ENCODE measurements at regions not wholly inside any gene's neighbourhood (a gene's known extent, or its start where the extent isn't known, plus 50 kb on each side); places are given as distances from the start of the nearest gene placed in this dataset.

GRCh38 chr13:31440132-31440531 lies 240.4 kb downstream of the B3GLCT start:
- no peak for FAIRE-seq
- DNase-seq (ENCODE audit: extremely low spot score, insufficient read length, low read depth) = no peak

- no peak for DNase-seq (ENCODE audit: extremely low spot score, insufficient read length, low read depth)
- FAIRE-seq = no peak
Observed at GRCh38 chr13:31441800-31442510, 242.2 kb downstream of the B3GLCT start.

DNA sequence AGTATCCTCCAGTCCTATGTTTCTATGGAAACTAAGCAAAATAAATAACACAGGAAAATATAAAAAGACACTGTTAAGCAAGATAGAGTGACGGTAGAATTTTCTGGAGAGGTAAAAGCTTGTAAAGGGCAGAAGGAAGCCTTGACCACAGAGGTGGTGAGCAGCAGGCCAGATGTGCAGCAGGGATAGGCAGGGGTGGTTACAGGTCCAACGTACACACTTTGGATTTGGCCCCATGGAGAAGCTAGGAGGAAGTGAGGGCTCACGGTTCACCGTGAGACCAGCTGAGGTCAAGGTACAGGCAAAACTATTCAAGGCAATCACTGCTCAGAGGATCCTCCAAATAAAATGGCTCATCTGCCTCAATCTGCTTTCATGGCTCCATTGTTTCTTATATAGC lies 242.8 kb downstream of the B3GLCT start:
- DNase-seq (ENCODE audit: extremely low spot score, insufficient read length, low read depth) (no peak), FAIRE-seq (no peak)

DNA sequence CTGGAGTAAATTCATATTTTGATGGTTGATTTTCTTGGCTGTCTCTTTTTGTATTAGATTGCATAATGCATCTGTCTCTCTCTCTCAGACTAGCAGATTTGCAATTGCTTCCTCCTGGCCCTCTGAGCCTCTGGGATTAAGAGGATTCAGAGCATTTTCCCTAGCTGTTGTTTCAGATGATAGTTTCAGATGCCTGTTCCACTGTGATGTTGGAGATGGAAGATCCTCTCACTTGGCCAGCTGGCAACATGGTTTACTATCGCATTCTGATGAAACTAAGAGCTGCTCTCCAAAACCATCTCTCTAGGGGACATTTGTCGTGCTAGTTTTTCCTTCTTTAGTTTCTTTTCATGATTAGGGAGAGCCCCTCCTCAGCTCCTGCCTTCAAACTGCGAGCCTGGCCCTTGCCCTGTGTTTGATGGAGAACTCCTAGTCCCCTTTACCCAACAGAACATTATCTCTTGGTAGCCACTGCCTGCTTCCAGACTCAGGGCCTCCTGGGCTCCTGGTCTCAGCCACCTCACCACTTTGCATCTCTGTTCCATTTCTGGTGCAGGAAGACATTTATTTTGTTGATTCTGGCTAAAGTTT lies 244.6 kb downstream of the B3GLCT start:
- DNase-seq (ENCODE audit: extremely low spot score, insufficient read length, low read depth) (no peak), FAIRE-seq (no peak)

DNA sequence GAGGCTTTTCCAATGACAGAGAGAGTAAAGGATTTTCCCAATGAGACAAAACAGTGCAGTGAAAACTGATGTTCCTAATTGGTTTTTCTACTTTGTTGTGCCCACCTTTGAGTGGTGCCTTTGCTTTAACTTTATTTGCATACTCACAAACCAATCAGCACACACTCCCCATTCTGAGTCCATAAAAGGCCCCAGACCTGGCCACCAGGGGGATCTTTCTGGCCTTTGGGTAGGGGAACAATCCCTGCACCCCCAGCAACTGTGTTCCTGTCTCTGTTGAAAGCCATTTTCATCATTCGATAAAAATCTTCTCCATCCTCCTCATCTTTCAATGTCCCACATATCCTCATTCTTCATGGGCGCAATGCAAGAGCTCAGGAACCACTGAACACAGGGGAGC lies 252.8 kb downstream of the B3GLCT start:
- FAIRE-seq (no peak), DNase-seq (ENCODE audit: extremely low spot score, insufficient read length, low read depth) (no peak)

GRCh38 chr13:31455581-31455980 lies 255.8 kb downstream of the B3GLCT start:
- no peak for FAIRE-seq

GRCh38 chr13:31456056-31456455 lies 256.3 kb downstream of the B3GLCT start:
- DNase-seq (ENCODE audit: extremely low spot score, insufficient read length, low read depth) (no peak), FAIRE-seq (no peak)

More at GRCh38 chr13:31455581-31455980, 255.8 kb downstream of the B3GLCT start:
- no peak for DNase-seq (ENCODE audit: extremely low spot score, insufficient read length, low read depth)

- FAIRE-seq (no peak), DNase-seq (ENCODE audit: extremely low spot score, insufficient read length, low read depth) (no peak)
Observed at GRCh38 chr13:31460061-31460460, 260.3 kb downstream of the B3GLCT start.

DNA sequence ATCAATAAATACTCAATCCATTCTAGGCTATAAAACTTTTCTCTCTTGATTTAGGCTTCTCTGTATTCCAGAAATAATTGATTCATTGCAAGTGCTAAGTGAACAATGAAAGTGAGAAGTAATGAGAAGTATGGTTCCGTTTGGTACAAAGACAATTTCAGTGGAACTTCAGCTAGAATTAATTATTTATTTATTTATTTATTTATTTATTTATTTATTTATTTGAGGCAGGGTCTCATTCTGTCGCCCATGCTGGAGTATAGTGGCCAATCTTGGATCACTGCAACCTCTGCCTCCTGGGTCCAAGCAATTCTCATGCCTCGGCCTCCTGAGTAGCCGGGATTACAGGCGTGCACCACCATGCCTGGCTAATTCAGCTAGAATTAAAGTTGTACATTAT lies 262.1 kb downstream of the B3GLCT start:
- DNase-seq (ENCODE audit: extremely low spot score, insufficient read length, low read depth) = no peak
- no peak for FAIRE-seq

DNA sequence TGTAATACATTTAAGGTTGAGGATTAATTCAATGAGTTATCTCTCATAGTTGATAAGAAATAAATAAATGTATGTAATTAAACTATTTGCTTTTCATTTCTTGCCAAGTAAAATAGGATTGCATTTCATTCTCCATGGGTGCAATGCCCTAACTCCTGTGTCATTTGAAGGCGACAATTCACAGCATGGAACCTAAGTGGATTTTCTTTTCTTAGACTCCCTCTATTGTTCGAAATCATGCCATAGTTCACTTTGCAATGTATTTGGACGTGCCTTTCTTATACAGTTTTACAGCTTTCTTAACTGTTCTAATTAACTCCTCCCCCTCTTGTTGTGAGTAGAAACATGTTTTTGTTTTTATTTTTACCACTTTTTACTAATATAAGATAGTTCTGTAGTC lies 263.0 kb downstream of the B3GLCT start:
- DNase-seq (ENCODE audit: extremely low spot score, insufficient read length, low read depth) (no peak), FAIRE-seq (no peak)

DNA sequence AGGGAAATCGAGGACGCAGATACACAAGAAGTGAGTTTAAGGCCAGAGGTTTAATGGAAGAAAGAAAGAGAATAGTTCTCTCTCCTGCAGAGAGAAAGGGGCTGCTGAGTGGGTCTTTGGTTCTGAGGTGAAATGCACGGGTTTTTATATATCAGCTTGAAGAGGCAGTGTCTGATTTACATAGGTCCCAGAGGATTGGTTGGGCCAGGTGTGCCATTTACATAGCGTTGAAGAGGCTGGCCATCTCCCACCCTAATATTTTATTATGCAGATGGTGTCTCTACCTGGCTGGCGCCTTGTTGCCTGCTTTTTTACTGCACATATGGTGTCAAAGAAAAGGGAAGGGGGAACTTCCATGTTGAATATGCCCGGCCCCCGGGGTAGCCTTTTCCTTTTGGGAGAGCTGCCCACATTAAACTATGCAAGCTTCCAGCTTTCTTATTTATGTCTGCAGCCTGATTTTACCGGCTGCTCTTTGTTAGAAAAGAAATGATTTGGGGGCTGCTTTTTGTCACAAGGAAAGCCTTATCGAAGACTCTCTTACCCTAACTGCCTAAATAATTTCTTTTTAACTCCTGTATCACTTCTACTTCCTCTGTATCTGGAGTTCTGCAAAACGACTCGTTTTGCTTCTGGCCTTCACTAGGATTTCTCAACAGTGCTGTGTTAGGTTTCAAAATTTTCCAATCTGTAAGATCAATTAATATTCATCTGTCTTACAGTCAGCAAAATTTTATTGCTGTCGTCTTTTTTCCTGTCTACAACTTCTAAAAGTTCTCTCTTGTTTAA lies 268.5 kb downstream of the B3GLCT start:
- no peak for FAIRE-seq
- no peak for DNase-seq (ENCODE audit: extremely low spot score, insufficient read length, low read depth)

GRCh38 chr13:31469377-31469776 lies 269.6 kb downstream of the B3GLCT start:
- FAIRE-seq = no peak

DNA sequence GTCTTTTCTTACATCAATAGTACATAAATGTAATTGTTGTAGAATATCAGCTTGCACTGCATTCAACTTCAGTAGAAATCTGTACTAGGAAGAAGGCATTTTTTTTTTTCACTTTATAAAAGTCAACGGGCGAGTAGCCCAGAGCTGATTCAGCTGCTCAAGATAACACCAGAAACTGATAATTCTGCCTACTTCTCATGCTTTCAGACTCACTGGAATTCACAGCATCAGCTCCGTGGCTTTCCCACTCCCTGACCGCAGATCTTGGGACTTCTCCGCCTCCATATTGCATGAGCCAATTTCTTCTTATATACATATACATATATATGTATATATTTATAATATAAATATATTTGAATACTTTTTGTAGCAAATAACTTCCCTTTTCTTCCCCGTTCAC lies 263.1 kb upstream of the RXFP2 start:
- no peak for FAIRE-seq
- no peak for DNase-seq (ENCODE audit: extremely low spot score, insufficient read length, low read depth)

More at GRCh38 chr13:31469377-31469776, 269.6 kb downstream of the B3GLCT start:
- no peak for DNase-seq (ENCODE audit: extremely low spot score, insufficient read length, low read depth)

- FAIRE-seq (no peak), DNase-seq (ENCODE audit: extremely low spot score, insufficient read length, low read depth) (no peak)
Observed at GRCh38 chr13:31476753-31477152, 262.6 kb upstream of the RXFP2 start.

DNA sequence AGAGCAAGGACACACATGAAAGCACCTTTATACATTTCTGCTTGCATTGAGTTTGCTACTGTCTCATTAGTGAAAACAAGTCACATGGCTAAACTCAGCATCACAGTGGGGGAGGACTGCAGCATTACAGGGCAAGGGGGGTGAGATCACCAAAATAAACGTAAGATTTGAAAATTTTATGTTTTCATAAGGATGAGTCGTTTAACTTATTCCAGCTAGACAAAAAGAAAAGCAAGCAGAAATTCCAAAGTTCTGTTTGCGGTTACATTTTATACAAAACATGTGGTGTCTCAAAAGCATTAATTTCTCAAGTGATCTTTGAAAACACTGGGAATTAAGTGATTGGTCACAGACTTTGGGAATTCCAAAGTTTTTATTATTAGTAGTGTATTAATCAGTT lies 261.4 kb upstream of the RXFP2 start:
- DNase-seq (ENCODE audit: extremely low spot score, insufficient read length, low read depth) (no peak), FAIRE-seq (no peak)

- no peak for DNase-seq (ENCODE audit: extremely low spot score, insufficient read length, low read depth)
- FAIRE-seq = no peak
Observed at GRCh38 chr13:31485183-31485582, 254.1 kb upstream of the RXFP2 start.

DNA sequence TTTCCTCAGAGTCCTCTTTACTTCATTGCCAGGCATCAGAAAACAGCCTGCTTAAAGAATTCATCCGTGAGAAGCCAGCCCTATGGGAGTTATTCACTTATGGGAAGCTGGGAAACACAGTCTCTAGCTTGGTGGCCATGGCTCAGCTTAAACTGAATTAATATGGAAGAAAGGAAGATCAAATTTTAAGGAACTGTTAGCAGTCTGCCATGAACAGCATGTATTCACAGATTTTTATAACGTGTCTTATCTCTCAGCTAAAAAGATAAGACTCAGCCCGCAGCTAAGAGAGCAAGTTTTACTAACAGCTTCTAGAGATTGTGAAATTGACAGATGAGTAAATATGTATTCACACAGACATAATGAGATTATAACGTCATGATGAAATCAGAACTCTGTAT lies 253.7 kb upstream of the RXFP2 start:
- FAIRE-seq = no peak
- no peak for DNase-seq (ENCODE audit: extremely low spot score, insufficient read length, low read depth)

GRCh38 chr13:31495336-31495735 lies 244.0 kb upstream of the RXFP2 start:
- DNase-seq (ENCODE audit: extremely low spot score, insufficient read length, low read depth) (no peak), FAIRE-seq (no peak)

GRCh38 chr13:31499274-31499673 lies 240.1 kb upstream of the RXFP2 start:
- DNase-seq (ENCODE audit: extremely low spot score, insufficient read length, low read depth) = no peak
- FAIRE-seq = no peak

GRCh38 chr13:31503626-31504025 lies 235.7 kb upstream of the RXFP2 start:
- DNase-seq (ENCODE audit: extremely low spot score, insufficient read length, low read depth) = no peak
- FAIRE-seq = no peak

DNA sequence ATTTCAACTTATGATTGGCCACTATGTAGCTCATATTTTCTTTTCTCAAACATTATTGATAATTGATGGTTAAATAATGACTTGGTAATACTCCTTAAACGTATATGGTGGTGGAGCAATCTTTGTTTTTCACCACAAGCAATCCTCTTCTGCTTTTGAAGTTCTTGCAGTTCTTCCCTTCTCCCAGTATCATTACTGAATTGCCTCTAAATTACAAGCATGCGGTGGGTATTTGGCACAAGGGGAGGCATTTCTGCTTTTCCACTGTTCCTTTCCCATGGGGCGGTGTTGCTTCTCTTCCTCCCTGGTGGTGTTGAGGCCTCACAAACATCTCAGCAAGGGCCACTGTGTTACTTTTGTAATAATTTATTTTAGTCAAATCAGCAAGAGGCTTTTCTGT lies 234.4 kb upstream of the RXFP2 start:
- FAIRE-seq = no peak
- DNase-seq (ENCODE audit: extremely low spot score, insufficient read length, low read depth) = no peak

Data from GM18507 (cell line).